NCI-H2081 (cell line): ENCODE measurements at regions not wholly inside any gene's neighbourhood (a gene's known extent, or its start where the extent isn't known, plus 50 kb on each side); places are given as distances from the start of the nearest gene placed in this dataset.

Experiments
- DNase-seq, 2 experiments: peaks; one replicate each; lab custom pipeline; 2025; lab: John Stamatoyannopoulos, UW

DNA sequence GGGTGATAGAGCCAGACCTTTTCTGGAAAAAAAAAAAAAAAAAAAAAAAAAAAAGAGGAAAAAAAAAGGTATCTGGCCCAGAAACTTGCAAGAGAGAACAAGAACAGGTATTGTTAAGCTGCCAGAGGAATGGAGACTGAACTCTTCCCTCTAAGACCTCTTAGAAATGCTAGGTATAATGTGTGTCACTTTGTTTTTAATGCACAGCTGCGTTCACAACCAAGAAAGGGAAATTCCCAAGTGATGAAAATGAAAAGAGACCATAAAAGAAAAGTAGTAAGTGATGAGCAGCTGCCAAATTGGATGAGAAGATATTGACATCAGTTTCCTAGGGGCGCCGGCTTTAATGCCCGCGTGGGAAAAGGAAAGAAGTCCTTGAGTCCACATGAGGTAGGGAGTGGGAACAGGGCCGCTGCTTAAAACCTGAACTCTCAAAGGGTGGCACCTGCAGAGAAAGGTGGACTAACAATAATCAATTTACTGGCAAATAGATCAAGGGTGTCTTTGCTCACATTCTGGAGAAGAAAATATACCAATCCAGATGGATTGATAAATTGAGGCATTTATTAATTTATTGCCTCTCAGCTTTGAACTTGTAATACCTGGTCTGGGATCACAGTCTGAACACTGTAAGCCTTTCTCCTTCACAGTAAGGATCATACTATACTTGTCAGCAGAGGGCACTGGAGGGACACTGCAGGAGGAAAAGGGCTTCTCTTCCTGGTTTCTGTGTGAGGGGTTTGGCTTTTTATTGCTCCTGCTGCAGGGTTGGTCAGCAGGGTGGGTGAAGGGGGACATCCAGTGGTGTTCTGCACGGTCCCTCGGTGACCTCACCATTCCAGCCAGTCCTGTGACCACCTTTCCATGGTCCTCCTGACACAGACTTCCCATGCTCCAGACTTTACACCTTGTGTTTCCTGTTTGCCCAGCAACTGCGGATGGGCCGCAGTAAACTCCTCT lies 131.6 kb downstream of the AQP9 start:
- DNase-seq = peak; percentile 33 to 53

DNA sequence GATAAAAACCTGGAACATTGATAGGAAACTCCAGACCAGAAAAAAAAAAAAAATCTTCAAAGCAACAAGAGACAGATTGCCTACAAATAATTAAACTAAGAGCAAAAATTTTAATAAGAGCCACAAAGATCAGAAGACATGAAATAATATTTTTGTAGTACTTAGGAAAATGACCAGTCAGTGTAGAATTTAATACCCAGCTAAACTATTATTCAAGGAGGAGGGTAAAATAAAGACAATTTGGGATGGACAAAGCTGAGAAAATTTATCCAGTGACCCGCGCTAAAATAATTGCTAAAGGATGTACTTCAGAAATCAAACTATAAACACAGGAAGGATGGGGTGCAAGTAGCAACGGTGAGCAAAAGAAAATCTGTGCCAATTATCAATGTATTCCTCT lies 133.2 kb downstream of the AQP9 start:
- DNase-seq = no peak

DNA sequence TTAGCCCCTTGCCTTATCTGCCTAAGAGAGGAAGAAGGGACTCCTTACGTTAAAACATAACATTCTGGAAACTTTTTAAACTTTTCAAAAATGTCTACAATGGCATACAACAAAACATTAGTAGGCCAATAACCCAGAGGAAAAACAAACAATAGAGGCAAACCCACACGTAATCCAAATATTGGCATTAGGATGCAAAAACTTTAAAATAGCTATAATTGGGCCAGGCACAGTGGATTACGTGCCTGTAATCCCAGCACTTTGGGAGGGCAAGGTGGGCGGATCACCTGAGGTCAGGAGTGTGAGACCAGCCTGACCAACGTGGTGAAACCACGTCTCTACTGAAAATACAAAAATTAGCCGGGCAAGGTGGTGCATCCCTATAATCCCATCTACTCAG lies 134.9 kb downstream of the AQP9 start:
- no peak for DNase-seq

DNA sequence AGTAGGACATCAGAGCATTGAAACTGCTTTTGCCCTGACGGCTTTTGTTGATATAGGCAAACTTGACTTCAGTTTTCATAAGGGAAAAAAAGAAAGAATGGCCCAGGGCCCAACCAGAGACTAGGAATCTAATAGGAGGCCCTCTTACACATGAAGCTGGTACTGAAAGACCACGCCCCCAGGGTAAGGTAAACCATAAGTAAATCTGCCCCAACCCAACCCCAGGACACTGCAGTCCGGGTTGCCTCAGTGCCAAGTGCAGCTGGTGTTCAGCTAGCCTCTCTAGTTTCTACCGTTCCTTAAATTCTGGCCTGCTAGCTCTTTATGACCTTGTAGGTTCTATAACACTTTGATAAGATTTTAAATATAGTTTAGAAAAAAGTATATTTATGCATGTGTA lies 136.7 kb downstream of the AQP9 start:
- no peak for DNase-seq

DNA sequence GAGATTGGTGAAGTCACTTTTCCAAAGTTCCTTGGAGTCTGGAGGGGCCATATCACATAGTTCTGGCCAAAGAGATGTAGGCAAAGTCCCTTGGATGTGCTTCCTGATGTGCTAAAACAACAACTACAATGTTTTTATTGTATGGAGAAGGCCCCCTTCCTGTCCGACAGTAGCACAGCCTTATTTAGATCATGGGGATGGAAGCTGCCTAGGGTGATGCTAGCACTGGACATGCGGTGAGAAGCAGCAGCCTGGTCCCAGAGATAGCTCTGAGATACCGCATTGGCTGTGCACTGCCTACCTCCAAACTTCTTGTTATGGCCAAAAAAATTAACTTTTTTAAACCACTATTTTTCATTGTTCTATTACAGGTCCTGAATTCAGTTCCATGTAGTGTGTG lies 137.6 kb downstream of the AQP9 start:
- no peak for DNase-seq

DNA sequence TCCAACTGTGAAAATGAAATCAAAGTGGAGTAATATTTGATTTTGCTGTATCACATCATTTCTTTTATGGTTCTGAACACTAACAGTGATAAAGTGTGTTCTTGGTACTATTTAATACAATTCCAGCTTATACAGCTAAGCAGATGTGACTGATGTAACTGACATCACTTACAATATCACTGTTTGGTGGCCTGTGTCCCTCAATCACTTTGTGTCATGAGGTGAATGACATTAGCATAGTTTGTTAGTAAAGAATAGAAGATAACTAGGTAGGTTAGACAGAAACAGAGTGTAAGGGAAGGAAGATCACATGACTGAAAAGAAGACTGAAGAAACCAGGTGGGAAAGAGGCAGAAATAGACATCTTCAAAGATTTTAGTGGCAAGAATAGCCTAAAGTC lies 138.7 kb downstream of the AQP9 start:
- no peak for DNase-seq

DNA sequence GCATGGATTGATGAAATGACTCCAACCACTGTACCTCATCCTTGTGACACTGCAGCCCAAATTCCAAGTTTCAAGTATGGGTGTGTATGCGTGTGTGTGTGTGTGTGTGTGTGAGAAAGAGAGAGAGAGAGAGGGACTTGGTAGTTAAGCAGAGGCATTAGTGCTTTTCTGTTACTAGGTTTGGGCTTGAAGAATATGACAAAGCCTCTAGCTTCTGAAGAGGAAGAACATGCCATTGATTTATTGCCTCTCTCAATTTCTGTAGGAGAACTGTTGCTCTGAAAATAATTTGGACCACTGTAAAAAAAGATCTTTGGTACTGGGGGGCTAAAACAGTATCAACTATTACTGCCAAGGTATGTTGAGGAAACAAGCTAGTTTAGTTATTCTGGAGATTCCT lies 139.2 kb downstream of the AQP9 start:
- no peak for DNase-seq

DNA sequence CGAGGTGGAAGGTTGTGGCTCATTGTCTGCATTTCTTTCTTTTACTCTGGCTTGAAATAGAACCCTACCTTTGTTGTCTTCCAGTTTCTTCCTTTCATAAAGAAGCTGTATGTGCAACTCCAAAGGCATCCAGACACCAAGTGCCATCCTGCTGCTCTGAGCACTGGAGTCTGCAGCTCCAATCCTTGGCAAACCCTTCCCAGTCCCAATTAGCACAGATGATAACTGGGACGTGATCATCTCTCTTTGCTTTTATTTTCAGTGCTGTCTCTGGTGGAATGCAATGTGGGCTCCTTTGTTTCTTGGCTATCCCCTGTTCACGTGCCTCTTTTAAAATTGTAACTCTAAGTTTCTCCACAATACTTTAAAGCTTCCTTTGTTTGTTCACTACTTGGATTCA lies 140.9 kb downstream of the AQP9 start:
- no peak for DNase-seq

DNA sequence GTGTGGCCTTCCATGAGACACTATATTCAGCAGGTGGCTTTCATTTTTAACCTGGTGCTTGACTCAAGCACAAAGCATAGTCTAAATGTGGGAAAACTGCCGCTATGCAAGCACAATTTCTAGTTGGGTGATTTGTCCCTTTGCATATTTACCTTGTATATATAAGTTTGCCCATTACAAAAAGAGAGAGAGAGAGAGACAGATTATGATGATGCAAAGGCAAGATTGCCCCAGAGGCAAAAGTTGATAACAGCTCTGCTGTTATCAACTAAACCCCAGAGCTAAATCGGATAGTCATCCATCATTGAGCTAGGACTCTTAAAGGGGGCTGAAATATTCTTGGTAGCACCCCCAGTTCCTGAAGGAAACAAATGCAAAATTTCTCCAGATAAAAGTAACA lies 141.5 kb downstream of the AQP9 start:
- DNase-seq = no peak

DNA sequence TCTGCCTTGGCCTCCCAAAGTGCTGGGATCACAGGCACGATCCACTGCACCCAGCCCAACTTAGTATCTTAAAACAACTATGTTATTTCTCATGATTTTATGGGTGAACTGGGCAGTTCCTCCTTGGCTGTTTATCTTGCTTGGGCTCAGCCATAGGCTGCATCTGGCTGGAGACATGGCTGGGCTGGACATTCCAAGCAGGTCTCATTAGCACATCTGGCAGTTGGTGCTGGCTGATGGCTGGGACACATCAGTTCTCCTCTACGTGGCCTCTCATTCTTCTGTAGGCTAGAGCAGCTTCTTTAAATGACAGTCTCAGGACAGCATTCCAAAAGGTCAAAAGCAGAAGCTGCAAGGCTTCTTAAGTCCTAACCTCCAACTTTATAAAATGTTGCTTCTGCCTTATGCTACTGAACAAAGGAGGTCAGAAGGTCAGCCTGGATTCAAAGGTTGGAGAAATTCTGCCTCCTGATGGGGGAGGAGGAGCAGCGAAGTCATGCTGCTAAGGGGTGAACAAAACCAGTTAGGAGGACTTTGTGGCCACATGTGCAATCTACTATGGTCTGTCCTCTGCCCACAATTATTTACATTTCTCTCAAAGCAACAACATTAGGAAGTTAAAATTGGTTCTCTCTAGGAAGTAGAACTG lies 144.0 kb downstream of the AQP9 start:
- no peak for DNase-seq

DNA sequence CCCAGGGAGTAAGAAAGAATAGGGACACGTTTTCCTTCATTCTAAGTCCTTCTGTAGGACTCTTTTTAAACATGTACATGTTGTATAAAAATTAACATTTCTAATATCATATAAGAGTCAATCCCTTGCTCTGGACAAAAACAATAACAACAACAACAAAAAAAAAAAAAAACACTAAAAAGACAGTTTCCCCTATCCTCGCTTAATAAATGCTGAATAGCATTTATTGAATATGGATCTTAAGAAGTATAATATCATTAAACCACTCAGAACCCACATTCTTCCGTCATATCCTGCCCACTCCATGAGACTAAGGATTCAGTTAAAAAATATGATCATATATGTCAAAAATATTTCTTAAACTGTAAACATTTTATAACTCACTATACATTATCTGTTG lies 145.1 kb downstream of the AQP9 start:
- DNase-seq = no peak

DNA sequence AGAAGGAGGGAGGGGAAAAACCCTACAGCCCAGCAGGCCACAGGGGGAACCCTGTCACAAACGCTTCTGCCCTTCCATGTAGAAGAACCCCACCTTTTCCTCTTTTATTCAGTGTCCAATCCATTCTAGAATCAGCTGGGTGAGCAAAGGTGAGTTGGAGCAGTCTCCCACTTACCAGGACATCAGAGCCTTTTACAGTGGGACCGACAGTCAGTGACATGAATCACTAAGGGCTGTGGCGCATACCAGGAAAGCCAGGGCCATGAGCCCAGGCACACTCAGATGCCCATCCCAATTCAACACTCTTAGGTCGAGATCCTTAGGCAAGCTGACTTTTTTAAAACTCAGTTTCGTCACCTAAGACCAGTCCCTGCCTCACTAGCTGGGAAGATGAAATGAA lies 146.1 kb downstream of the AQP9 start:
- no peak for DNase-seq

DNA sequence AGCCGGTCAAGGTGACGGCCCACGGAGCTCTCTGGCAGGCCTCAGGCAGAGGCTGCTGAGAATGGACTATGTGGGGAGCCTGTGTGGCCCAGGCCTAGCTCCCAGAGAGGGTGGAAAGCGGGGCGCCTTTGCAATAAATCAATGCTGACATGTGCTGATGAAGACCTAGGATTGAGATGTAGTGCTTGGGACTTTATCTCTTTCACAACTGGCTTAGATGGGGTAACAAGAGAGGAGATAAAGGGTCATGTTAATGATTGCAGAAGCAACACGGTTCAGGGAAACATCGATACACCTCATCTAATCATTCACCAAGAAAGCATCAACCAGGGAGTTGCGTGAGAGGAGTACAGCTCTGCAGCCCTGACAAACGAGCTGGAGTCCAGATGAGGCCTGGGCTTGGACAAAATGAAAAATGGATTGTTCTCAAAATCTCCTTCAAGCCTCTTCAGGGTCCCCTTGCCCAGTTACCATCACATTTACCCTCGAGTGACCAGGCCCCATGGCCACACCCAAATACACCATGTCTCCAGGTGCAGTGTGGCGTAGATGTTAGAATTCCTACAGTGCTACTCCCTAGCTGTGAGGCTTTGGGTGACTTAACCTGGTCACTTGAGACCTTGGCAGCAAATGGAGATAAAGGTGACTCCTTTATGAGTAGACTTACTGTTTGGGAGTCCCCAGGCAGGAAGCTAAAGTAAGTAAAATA lies 146.4 kb upstream of the LIPC start:
- no peak for DNase-seq

DNA sequence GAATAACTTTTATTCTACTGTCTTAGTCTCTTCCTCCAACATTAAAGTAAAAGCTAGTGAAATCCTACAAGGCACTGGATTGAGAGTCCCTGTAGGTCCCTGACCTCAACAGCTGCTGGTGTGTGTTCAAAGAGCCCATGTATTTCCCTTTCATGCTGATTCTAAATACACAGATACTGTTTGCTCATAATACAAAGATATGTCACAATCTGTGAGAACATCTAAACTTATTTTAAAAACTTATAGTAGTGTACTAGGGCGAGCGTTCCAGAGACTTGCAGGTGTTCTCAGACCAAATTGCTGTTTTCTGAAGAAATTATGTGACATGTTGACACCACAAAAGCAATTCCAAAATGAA lies 145.9 kb upstream of the LIPC start:
- no peak for DNase-seq

DNA sequence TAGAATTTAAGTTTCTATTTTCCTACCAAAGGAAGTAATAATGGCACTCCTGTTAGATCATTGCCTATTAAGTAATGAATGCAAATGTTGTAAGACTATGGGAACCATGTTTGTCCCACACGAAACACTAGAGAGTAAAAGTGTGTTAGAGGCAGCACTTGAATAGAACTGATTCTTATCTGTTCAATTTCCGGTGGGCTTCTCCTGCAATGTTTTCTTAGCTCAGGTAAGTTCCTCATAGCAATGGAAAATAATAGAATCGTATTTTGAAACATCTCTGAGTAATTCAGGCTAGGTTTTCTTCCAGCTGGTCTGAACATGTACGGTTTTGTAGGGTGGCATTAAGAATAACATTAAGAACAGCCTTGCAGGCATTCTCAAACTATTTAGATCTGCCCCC lies 145.3 kb upstream of the LIPC start:
- no peak for DNase-seq

DNA sequence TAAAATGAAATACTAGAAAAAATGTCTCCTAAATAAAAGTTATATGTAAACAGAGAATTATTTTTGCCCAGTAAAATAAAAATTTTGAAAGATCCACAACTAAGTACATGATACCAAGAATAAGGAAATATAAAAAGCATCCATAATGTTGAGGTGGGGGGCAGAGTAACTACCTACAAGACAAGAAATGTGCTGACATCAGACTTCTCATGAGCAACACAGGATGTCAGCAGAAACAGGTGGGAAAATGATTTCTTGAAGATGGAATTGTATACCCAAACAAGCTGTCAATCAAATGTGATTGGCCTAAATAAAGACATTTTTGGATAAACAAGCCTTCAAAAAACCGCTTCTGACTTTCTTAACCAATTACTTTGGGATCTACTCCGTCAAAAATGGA lies 143.9 kb upstream of the LIPC start:
- no peak for DNase-seq

DNA sequence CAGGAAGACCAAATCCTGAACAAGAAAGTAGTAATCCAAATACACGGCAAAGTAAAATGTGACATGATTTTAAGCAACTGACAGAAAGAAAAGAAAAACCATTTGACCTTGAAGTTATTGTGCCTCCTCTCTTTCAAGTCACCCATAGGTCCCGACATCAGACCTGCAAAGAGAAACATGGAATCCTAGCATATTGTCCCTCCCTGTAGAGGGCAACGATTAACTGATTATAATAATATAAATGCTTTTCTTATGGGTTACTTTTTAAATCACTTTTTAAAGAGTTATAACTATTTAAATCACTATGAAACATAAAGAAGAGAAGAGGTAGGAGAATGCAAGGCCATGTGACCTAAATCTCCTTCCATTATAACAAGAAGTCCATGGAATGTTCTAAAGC lies 143.2 kb upstream of the LIPC start:
- DNase-seq = no peak

DNA sequence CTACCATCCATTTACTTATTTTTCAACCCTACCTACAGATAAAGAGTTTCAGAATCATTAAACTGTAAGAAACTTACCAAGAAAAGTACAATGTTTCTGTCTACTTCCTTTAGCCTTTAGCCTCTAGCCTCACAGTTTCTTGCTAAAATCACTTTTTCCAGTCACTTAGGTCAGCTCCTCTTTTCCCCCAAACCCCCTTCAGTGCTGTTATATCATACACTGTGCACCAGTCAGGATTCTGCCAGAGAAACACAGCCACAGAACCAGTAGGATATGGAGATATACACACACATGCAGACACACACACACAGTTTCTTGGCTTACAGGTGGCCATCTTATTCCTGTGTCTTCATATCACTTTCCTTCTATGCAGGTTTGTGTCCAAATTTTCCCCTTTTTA lies 139.9 kb upstream of the LIPC start:
- no peak for DNase-seq

DNA sequence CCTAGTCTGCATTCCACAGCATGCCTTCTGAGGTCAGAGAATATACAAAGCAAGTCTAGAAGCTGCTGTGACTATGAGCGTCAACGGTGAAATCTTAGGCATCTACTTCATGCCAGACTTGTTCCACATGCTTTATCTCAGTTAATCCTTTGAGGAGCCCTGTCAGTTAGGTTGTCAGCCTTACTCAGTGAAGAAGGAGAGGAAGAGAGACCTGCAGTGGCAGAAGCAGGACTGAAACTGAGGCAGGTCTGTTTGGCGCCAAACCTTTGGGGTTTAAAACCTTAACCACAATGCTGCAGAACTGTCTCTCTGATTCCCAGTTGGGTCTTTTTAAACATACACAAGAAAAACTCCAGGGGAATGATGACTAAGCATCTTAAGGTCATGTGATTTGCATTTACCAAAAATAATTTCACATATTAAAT lies 139.0 kb upstream of the LIPC start:
- DNase-seq = no peak

DNA sequence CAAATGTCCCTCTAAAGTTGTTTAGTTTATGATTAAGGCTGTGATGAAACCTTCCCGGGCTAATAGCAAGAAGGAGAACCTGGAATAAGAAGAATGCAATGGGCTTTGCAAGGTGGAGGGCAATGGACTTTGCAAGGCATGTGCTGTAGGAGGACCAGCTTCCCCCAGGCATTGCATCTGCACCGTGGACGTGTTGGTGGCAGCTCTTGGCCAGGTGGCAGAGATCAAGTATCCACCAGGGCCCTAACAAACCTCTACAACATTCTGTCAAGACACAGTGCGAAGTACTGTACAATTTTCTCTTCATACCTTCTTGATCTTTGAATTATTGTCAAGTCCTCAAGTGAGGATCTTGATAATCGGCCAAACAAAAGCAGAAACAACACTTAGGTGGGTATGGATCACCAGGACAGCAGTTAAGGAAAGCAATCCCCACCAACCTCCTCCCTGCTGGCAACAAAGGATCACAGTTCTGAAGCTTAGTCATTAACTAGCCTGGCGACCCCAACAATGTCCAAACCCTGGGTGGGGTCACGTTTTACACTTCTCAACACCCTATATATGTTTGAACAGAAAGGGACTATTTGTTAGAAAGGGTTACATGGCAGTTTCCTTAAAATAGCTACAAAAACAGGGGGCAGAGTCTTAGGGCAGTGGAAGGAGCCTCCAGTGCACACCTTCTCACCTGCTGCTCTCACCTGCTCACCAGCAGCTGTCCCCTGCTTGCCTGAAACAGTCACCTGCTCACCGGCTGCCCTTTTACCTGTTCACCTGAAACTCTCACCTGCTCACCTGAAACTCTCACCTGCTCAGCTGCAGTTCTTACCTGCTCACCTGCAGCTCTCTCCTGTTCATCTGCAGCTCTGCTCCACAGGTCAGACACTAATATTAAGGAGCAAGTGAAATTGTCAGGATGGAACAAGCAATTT lies 137.9 kb upstream of the LIPC start:
- DNase-seq = peak in 1 of 2 experiments; percentile 24

DNA sequence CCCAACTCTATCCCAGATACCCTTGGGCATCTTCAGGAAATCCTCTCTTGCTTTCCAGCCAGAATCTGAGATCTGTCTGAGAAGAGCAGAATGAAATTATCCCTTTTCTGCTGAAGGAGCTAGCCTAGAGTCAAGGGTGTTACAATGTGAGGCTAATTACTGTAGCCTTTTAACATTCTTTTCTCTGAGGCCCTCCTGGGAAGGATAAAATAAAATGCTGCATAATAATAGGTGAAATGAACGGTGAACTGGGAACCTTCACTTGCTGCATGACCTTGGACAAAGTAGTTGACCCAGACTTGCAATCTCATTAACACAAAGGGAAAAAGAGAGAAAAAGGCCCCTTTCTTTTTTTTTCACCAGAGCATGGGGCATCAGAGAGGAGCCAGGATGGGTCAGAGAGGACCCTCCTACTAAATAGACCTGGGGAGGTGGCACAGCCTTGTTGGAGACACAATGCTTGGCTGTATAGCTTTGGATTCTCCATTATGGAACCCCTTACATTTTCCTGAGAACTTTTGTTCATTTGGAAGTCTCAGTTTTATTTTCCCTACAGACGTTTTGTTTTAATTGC lies 137.0 kb upstream of the LIPC start:
- no peak for DNase-seq
